HCT116 (cell line): ENCODE measurements at regions not wholly inside any gene's neighbourhood (a gene's known extent, or its start where the extent isn't known, plus 50 kb on each side); places are given as distances from the start of the nearest gene placed in this dataset.

ENCODE experiments used
- ATAC-seq: fragments of 200-7000 bp; cut with Tn5 transposase; 2 replicates; pipeline ENCODE4 v1.9.1; 2020; ENCODE audit warnings: mild to moderate bottlenecking, moderate library complexity
- BruUV-seq: library from RNA; stranded (reverse); fragments of 400-500 nt; replicated peaks from 2 replicates; lab custom pipeline; 2021; lab: Mats Ljungman, UMichigan
- CTCF ChIA-PET: fragments of 300-600 bp; sonication (Branson Sonifier 250); formaldehyde crosslinking; loops from one replicate; lab custom pipeline; 2021; ENCODE audit warnings: antibody characterized with exemption; lab: Charles Lee
- POLR2A ChIA-PET: fragments of 300-600, 350-600 bp; sonication (Branson Sonifier 250); formaldehyde crosslinking; loops from one replicate; lab custom pipeline; 2021; ENCODE audit warnings: antibody characterized with exemption; lab: Charles Lee
- RAD21 ChIA-PET, 2 experiments: fragments of 300-600 bp; sonication (Branson Sonifier 250); formaldehyde crosslinking; loops; one replicate each; lab custom pipeline; 2023; ENCODE audit warnings: low total read pairs in 2 of 2; ENCODE audit not compliant: uncharacterized antibody in 2 of 2, unreplicated experiment in 2 of 2, low non-redundant PET in 1 of 2; lab: Charles Lee
- DNase-seq: peaks from one replicate; pipeline ENCODE4 v3.0.0-alpha.2; 2010; ENCODE audit warnings: low read depth, low spot score
- H2AFZ ChIP-seq: fragments of 200-600 bp; shearing (Covaris generic), sonication (generic); 2 replicates; pipeline ENCODE4 v1.6.1; 2017; ENCODE audit warnings: low read depth, mixed run types, mixed read lengths, antibody characterized with exemption, low read length; ENCODE audit not compliant: poor library complexity, severe bottlenecking
- H3K27ac ChIP-seq: 2 replicates; pipeline ENCODE4 v1.5.1; 2012; ENCODE audit warnings: low read depth, low read length
- H3K27me3 ChIP-seq: fragments of 200-600 bp; sonication (generic); 2 replicates; pipeline ENCODE4 v1.6.1; 2016; ENCODE audit warnings: mixed run types, low read length, mixed read lengths; ENCODE audit not compliant: insufficient read depth
- H3K36me3 ChIP-seq, 2 experiments: fragments of 200-500 bp in 1 of 2; fragments of 200-600 bp in 1 of 2; sonication (Bioruptor generic) in 1 of 2; sonication (generic) in 1 of 2; 2 replicates each; pipeline versions ENCODE4 v1.5.1 to v1.6.1; 2014 to 2016; ENCODE audit warnings: low read length in 2 of 2, inconsistent platforms in 1 of 2, mixed read lengths in 1 of 2, mixed run types in 1 of 2; ENCODE audit not compliant: insufficient read depth in 2 of 2, control insufficient read depth in 1 of 2
- H3K4me1 ChIP-seq, 2 experiments: fragments of 200-600 bp in 1 of 2; sonication (generic) in 1 of 2; 2 replicates each; pipeline versions ENCODE4 v1.5.1 to v1.6.1; 2012 to 2017; ENCODE audit warnings: low read length in 2 of 2, inconsistent platforms in 1 of 2, mild to moderate bottlenecking in 1 of 2, mixed read lengths in 1 of 2, mixed run types in 1 of 2, moderate library complexity in 1 of 2; ENCODE audit not compliant: insufficient read depth in 2 of 2, control insufficient read depth in 1 of 2
- H3K4me2 ChIP-seq: fragments of 200-600 bp; sonication (generic); 2 replicates; pipeline ENCODE4 v1.6.1; 2017; ENCODE audit warnings: mixed run types, low read length, mixed read lengths
- H3K4me3 ChIP-seq, 2 experiments: fragments of 200-600 bp in 1 of 2; sonication (generic) in 1 of 2; replicated peaks in 1 of 2; 2 replicates each; pipeline ENCODE4 v1.5.1; 2011 to 2016; ENCODE audit warnings: low read length in 2 of 2, control low read depth in 1 of 2, low read depth in 1 of 2, mild to moderate bottlenecking in 1 of 2, mixed read lengths in 1 of 2, mixed run types in 1 of 2
- H3K79me2 ChIP-seq: fragments of 200-600 bp; sonication (generic); 2 replicates; pipeline ENCODE4 v1.6.1; 2017; ENCODE audit warnings: mild to moderate bottlenecking, mixed run types, low read length, moderate library complexity, mixed read lengths; ENCODE audit not compliant: insufficient read depth
- H3K9ac ChIP-seq: fragments of 200-600 bp; sonication (generic); 2 replicates; pipeline ENCODE4 v1.6.1; 2016; ENCODE audit warnings: low read length, mixed read lengths
- H3K9me2 ChIP-seq: fragments of 200-600 bp; sonication (generic), shearing (Covaris generic); 2 replicates; pipeline ENCODE4 v1.6.1; 2017; ENCODE audit warnings: mixed run types, mild to moderate bottlenecking, moderate library complexity; ENCODE audit not compliant: insufficient read depth
- H3K9me3 ChIP-seq, 2 experiments: fragments of 200-500 bp in 1 of 2; fragments of 200-600 bp in 1 of 2; sonication (Bioruptor generic) in 1 of 2; sonication (generic) in 1 of 2; 2 replicates each; pipeline ENCODE4 v1.6.1; 2014 to 2017; ENCODE audit warnings: low read length in 2 of 2, mixed read lengths in 2 of 2, inconsistent platforms in 1 of 2, low read depth in 1 of 2, mild to moderate bottlenecking in 1 of 2, mixed run types in 1 of 2, moderate library complexity in 1 of 2; ENCODE audit not compliant: control insufficient read depth in 1 of 2, insufficient read depth in 1 of 2
- H4K20me1 ChIP-seq: fragments of 200-600 bp; sonication (generic), shearing (Covaris generic); 2 replicates; pipeline ENCODE4 v1.6.1; 2017; ENCODE audit warnings: mixed run types, mild to moderate bottlenecking, moderate library complexity; ENCODE audit not compliant: insufficient read depth
- CBX3 ChIP-seq: IDR thresholded peaks from 2 replicates; pipeline ENCODE4 v1.6.1; 2012; ENCODE audit warnings: low read depth
- CEBPB ChIP-seq: IDR thresholded peaks from 2 replicates; pipeline ENCODE4 v1.6.1; 2012; ENCODE audit warnings: low read depth
- EGR1 ChIP-seq: IDR thresholded peaks from 2 replicates; pipeline ENCODE4 v1.6.1; 2012; ENCODE audit warnings: low read depth
- ELF1 ChIP-seq: IDR thresholded peaks from 2 replicates; pipeline ENCODE4 v1.6.1; 2012; ENCODE audit warnings: low read depth, borderline replicate concordance
- EZH2 ChIP-seq: fragments of 200-600 bp; sonication (generic); IDR thresholded peaks from 2 replicates; pipeline ENCODE4 v1.6.1; 2017; ENCODE audit warnings: antibody characterized with exemption, mixed run types
- EZH2phosphoT487 ChIP-seq: fragments of 200-600 bp; IDR thresholded peaks from 2 replicates; pipeline ENCODE4 v1.6.1; 2018; ENCODE audit warnings: antibody characterized with exemption, borderline replicate concordance
- FOSL1 ChIP-seq: IDR thresholded peaks from 2 replicates; pipeline ENCODE4 v1.6.1; 2012; ENCODE audit warnings: low read depth
- JUND ChIP-seq: IDR thresholded peaks from 2 replicates; pipeline ENCODE4 v1.6.1; 2012
- POLR2A ChIP-seq: IDR thresholded peaks from 2 replicates; pipeline ENCODE4 v1.7.0; 2011; ENCODE audit warnings: borderline replicate concordance; ENCODE audit not compliant: insufficient read depth, insufficient read length; ENCODE audit errors: extremely low read depth
- POLR2AphosphoS5 ChIP-seq: IDR thresholded peaks from 2 replicates; pipeline ENCODE4 v1.6.1; 2011; ENCODE audit warnings: mild to moderate bottlenecking, low read depth, low read length, moderate library complexity
- RAD21 ChIP-seq: IDR thresholded peaks from 2 replicates; pipeline ENCODE4 v1.6.1; 2012; ENCODE audit warnings: low read depth, mild to moderate bottlenecking
- SIN3A ChIP-seq: IDR thresholded peaks from 2 replicates; pipeline ENCODE4 v1.6.1; 2012; ENCODE audit warnings: low read depth
- SP1 ChIP-seq: IDR thresholded peaks from 2 replicates; pipeline ENCODE4 v1.6.1; 2012; ENCODE audit warnings: low read depth
- YY1 ChIP-seq: IDR thresholded peaks from 2 replicates; pipeline ENCODE4 v1.6.1; 2011; ENCODE audit warnings: low read length, low read depth, moderate library complexity, mild to moderate bottlenecking; ENCODE audit not compliant: insufficient replicate concordance; ENCODE audit errors: extremely low read depth
- ZFX ChIP-seq: fragments of 450-650 bp; IDR thresholded peaks from 2 replicates; pipeline ENCODE4 v1.6.1; 2017
- ZNF274 ChIP-seq: fragments of 200-500 bp; sonication (Bioruptor generic); IDR thresholded peaks from 2 replicates; pipeline ENCODE4 v1.6.1; 2014; ENCODE audit warnings: mild to moderate bottlenecking, low read depth, low read length, inconsistent platforms
- intact Hi-C: fragments of 100-400 bp; cut with micrococcal nuclease; formaldehyde crosslinking; loops from 2 replicates; pipeline ENCODE4 v1.10.0; 2022
- TF ChIP-seq, protein P1 (sequence below): IDR thresholded peaks from 2 replicates; pipeline ENCODE4 v1.6.1; 2011; ENCODE audit warnings: mild to moderate bottlenecking, low read length, moderate library complexity; ENCODE audit not compliant: insufficient replicate concordance; ENCODE audit errors: extremely low read depth
- TF ChIP-seq, protein P2 (sequence below): IDR thresholded peaks from 2 replicates; pipeline ENCODE4 v1.6.1; 2012; ENCODE audit warnings: low read depth

DNA sequence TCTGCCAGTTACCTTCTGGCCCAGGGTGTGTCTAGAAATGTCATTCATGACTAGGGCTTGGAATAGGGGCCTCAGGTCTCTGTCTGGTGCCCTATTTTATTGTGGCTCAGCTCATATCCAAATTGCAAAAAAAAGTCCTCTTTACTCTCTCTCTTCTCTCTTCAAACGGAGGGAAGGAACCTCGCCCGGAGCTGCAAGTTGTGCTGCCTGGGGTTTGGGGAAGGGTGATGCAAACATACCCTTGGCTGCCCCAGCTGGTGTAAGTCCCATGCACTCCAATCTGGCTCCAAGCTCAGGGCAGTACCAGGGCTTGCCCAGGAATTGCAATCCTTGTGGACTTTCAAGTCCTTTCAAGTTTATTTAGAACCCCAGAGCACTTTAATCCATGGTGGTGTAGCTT lies 549.6 kb downstream of the PCDH17 start:
- Histone ChIP-seq H3K79me2 (no peaks in the 10 kb centered on the region), H3K4me2 (no peak overlapping the region), H3K4me1 (no peaks in the 10 kb centered on the region), H3K9ac (no peak overlapping the region), H2AFZ (no peak overlapping the region), H3K9me3 (peaks cover 11 to 13% of the 10 kb centered on the region in 2 experiments; a peak in 2 of 4 replicates), H4K20me1 (no peaks in the 10 kb centered on the region), H3K27me3 (no peaks in the 10 kb centered on the region), H3K4me3 (no peak overlapping the region), H3K9me2 (no peaks in the 10 kb centered on the region), H3K27ac (no peak overlapping the region), H3K36me3 (no peaks in the 10 kb centered on the region)
- CTCF ChIA-PET: no interaction called here
- intact Hi-C loops: no loop called here
- POLR2A ChIA-PET: no interaction called here
- no TSS peak for BruUV-seq
- TF ChIP-seq FOSL1: no peak
- TF ChIP-seq POLR2A: no peak
- no peak for TF ChIP-seq EZH2
- TF ChIP-seq ZFX: no peak
- ATAC-seq (no peak), DNase-seq (no peak)
- RAD21 ChIA-PET: no interaction called here

DNA sequence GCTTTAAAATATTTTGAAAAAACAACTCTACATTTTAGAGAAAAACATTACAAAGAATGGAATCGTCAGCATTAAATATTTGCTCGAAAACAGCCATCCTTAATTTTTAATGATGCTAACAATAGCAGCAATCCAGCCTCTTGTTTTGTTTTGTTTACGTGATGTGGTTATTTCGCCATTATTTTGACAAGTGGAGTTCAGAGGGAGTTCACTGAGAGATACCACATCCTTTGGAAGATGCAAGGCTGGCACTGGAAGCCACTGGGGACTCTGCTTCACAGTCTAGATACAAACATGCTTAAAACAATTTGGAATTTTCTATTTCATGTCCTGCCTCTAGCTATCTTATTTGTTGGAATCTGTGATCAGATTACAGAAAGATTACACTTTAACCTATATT lies 556.3 kb downstream of the PCDH17 start:
- no TSS peak for BruUV-seq
- no peak overlapping the region for H3K9ac ChIP-seq
- intact Hi-C loops: no loop called here
- no peaks in the 10 kb centered on the region for H3K79me2 ChIP-seq
- ChIA-PET RAD21 (no interaction called here), CTCF (no interaction called here), POLR2A (no interaction called here)
- H3K9me3 ChIP-seq: peaks cover 11 to 20% of the 10 kb centered on the region in 2 experiments; a peak in 2 of 4 replicates
- H3K4me3 ChIP-seq: no peak overlapping the region
- H3K27me3 ChIP-seq: no peaks in the 10 kb centered on the region
- H3K27ac ChIP-seq: no peak overlapping the region
- ATAC-seq (no peak), DNase-seq (no peak)
- H3K36me3 ChIP-seq: no peaks in the 10 kb centered on the region
- H4K20me1 ChIP-seq: no peaks in the 10 kb centered on the region
- no peaks in the 10 kb centered on the region for H3K9me2 ChIP-seq
- H3K4me2 ChIP-seq: no peak overlapping the region
- no peak overlapping the region for H2AFZ ChIP-seq
- no peaks in the 10 kb centered on the region for H3K4me1 ChIP-seq
- TF ChIP-seq JUND (no peak), RAD21 (no peak), ZFX (no peak), CEBPB (no peak), POLR2A (no peak), ELF1 (no peak), SIN3A (no peak), EZH2 (no peak), EGR1 (no peak), ZNF274 (no peak), EZH2phosphoT487 (no peak), FOSL1 (no peak), SP1 (no peak), POLR2AphosphoS5 (no peak), YY1 (no peak), CBX3 (no peak)
- TF ChIP-seq, protein P1, sequence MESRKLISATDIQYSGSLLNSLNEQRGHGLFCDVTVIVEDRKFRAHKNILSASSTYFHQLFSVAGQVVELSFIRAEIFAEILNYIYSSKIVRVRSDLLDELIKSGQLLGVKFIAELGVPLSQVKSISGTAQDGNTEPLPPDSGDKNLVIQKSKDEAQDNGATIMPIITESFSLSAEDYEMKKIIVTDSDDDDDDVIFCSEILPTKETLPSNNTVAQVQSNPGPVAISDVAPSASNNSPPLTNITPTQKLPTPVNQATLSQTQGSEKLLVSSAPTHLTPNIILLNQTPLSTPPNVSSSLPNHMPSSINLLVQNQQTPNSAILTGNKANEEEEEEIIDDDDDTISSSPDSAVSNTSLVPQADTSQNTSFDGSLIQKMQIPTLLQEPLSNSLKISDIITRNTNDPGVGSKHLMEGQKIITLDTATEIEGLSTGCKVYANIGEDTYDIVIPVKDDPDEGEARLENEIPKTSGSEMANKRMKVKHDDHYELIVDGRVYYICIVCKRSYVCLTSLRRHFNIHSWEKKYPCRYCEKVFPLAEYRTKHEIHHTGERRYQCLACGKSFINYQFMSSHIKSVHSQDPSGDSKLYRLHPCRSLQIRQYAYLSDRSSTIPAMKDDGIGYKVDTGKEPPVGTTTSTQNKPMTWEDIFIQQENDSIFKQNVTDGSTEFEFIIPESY: no peak
- TF ChIP-seq, protein P2, sequence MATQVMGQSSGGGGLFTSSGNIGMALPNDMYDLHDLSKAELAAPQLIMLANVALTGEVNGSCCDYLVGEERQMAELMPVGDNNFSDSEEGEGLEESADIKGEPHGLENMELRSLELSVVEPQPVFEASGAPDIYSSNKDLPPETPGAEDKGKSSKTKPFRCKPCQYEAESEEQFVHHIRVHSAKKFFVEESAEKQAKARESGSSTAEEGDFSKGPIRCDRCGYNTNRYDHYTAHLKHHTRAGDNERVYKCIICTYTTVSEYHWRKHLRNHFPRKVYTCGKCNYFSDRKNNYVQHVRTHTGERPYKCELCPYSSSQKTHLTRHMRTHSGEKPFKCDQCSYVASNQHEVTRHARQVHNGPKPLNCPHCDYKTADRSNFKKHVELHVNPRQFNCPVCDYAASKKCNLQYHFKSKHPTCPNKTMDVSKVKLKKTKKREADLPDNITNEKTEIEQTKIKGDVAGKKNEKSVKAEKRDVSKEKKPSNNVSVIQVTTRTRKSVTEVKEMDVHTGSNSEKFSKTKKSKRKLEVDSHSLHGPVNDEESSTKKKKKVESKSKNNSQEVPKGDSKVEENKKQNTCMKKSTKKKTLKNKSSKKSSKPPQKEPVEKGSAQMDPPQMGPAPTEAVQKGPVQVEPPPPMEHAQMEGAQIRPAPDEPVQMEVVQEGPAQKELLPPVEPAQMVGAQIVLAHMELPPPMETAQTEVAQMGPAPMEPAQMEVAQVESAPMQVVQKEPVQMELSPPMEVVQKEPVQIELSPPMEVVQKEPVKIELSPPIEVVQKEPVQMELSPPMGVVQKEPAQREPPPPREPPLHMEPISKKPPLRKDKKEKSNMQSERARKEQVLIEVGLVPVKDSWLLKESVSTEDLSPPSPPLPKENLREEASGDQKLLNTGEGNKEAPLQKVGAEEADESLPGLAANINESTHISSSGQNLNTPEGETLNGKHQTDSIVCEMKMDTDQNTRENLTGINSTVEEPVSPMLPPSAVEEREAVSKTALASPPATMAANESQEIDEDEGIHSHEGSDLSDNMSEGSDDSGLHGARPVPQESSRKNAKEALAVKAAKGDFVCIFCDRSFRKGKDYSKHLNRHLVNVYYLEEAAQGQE: no peak
